ENCODE measurements at regions not wholly inside any gene's neighbourhood (a gene's known extent, or its start where the extent isn't known, plus 50 kb on each side); places are given as distances from the start of the nearest gene placed in this dataset.

DNA sequence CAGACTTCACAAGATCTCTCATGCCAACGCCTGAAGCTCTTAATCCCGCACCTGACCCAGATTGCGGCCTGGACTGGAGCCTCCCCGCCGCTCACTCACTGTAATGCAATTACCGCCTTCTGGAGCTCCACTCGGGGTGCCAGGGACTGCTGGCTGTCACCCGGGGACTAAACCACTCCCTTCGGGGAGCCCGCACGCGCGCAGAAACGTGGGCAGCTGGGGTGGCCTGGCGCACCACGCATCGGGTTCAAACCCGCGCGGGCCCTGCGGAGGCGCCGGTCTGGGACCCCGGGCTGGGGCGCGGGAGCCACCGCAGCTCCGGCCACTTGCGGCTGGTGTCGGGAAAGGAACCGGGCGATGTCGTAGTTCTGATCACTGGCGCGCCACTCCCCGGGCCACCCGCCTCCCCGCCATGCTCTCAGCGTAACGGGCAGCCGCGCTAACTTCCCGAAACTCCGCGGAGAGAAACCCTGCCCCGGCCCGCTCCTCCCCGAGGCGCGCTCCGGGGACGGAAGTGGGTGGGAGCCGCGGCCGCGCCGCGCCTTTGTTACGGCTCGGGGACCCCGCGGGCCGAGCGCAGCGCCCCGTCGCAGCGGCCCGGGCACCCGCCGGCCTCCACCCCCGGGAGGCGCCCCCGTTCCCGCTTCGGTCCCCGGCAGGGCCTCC, 100.3 kb upstream of the SVIL start:
- POLR2A ChIA-PET, result interaction anchor here (0.8 to 1.0 kb wide), 3 partner anchors 106 to 131 kb away, joined by 3 to 6 read pairs (median 3); no protein-coding TSS in a partner anchor
- peak overlapping the region; percentile 62 for H3K27ac Mint-ChIP-seq (ENCODE audit: unreplicated experiment)
- intact Hi-C loops (cut with micrococcal nuclease; ENCODE audit: unreplicated experiment), result loop anchor here (1.0 to 5.0 kb wide), 6 partner anchors 10 to 267 kb away; no protein-coding TSS in a partner anchor
- H3K27me3 ChIP-seq (replicated peaks; ENCODE audit: control insufficient read depth, insufficient read depth, low read length), result no peaks in the 10 kb centered on the region
- peak; percentile 54 to 75 for DNase-seq
- peaks cover 9% of the 10 kb centered on the region for H3K36me3 Mint-ChIP-seq (ENCODE audit: insufficient read depth, unreplicated experiment)
- H3K36me3 ChIP-seq (ENCODE audit: control insufficient read depth, insufficient read depth, low read length), result no peaks in the 10 kb centered on the region
- H3K4me3 Mint-ChIP-seq (ENCODE audit: unreplicated experiment), result peak overlapping the region; percentile 91
- peaks cover 21% of the 10 kb centered on the region for H3K4me1 Mint-ChIP-seq (ENCODE audit: low read depth, unreplicated experiment)
- H3K9me3 ChIP-seq, result no peaks in the 10 kb centered on the region
- TF ChIP-seq, protein P1, sequence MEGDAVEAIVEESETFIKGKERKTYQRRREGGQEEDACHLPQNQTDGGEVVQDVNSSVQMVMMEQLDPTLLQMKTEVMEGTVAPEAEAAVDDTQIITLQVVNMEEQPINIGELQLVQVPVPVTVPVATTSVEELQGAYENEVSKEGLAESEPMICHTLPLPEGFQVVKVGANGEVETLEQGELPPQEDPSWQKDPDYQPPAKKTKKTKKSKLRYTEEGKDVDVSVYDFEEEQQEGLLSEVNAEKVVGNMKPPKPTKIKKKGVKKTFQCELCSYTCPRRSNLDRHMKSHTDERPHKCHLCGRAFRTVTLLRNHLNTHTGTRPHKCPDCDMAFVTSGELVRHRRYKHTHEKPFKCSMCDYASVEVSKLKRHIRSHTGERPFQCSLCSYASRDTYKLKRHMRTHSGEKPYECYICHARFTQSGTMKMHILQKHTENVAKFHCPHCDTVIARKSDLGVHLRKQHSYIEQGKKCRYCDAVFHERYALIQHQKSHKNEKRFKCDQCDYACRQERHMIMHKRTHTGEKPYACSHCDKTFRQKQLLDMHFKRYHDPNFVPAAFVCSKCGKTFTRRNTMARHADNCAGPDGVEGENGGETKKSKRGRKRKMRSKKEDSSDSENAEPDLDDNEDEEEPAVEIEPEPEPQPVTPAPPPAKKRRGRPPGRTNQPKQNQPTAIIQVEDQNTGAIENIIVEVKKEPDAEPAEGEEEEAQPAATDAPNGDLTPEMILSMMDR (IDR thresholded peaks at IDR 0.05; ENCODE audit: insufficient read depth in 1 of 2, low read depth in 1 of 2, low read length in 1 of 2, severe bottlenecking in 1 of 2, unreplicated experiment in 1 of 2), result no peak
- H3K27me3 Mint-ChIP-seq (ENCODE audit: insufficient read depth, unreplicated experiment), result no peaks in the 10 kb centered on the region
- no TSS peak for BruUV-seq (replicated peaks)
- H3K4me1 ChIP-seq, result peaks cover 30% of the 10 kb centered on the region
- no peaks in the 10 kb centered on the region for H3K9me3 Mint-ChIP-seq (ENCODE audit: unreplicated experiment)
- peak overlapping the region; percentile 75 for H3K4me3 ChIP-seq (ENCODE audit: low read depth, low read length)
- CTCF ChIA-PET, result interaction anchor here (0.8 to 1.8 kb wide), 4 partner anchors 26 to 222 kb away, joined by 3 to 6 read pairs (median 4); partner anchors contain the start of gene SVIL

DNA sequence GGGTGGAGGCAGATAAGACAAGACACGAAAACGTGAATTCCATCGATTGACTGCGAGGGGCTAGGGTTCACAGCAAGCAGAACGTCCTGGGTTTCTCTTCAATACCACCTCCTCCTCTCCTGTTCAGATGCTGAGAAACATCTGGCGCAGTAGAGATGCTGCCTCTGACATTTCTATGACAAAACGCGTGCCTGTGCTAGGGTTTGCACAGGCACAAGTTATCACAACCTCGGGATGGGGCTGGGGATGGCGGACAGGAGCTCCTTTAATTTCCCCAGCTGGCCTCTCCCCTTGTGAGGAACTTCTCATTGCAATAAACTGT, 99.8 kb upstream of the SVIL start:
- Histone ChIP-seq H3K4me1 (peaks cover 30% of the 10 kb centered on the region), H3K27me3 (replicated peaks; ENCODE audit: control insufficient read depth, insufficient read depth, low read length) (no peaks in the 10 kb centered on the region), H3K4me3 (ENCODE audit: low read depth, low read length) (peak overlapping the region; percentile 75), H3K9me3 (no peaks in the 10 kb centered on the region), H3K36me3 (ENCODE audit: control insufficient read depth, insufficient read depth, low read length) (no peaks in the 10 kb centered on the region)
- Mint-ChIP-seq H3K27ac (ENCODE audit: unreplicated experiment) (peak overlapping the region; percentile 18), H3K27me3 (ENCODE audit: insufficient read depth, unreplicated experiment) (no peaks in the 10 kb centered on the region), H3K36me3 (ENCODE audit: insufficient read depth, unreplicated experiment) (peaks cover 14% of the 10 kb centered on the region), H3K9me3 (ENCODE audit: unreplicated experiment) (no peaks in the 10 kb centered on the region), H3K4me1 (ENCODE audit: low read depth, unreplicated experiment) (peaks cover 21% of the 10 kb centered on the region), H3K4me3 (ENCODE audit: unreplicated experiment) (peak overlapping the region; percentile 91)
- intact Hi-C loops (cut with micrococcal nuclease; ENCODE audit: unreplicated experiment), result loop anchor here (1.0 to 2.0 kb wide), 2 partner anchors 9 to 200 kb away; no protein-coding TSS in a partner anchor
- no peak for DNase-seq
- POLR2A ChIA-PET, result interaction anchor here (0.8 to 1.0 kb wide), 3 partner anchors 106 to 132 kb away, joined by 3 to 6 read pairs (median 3); no protein-coding TSS in a partner anchor
- no TSS peak for BruUV-seq (replicated peaks)
- TF ChIP-seq, protein P1 (IDR thresholded peaks at IDR 0.05; ENCODE audit: insufficient read depth in 1 of 2, low read depth in 1 of 2, low read length in 1 of 2, severe bottlenecking in 1 of 2, unreplicated experiment in 1 of 2), result no peak
- CTCF ChIA-PET, result interaction anchor here (0.8 to 1.8 kb wide), 3 partner anchors 26 to 222 kb away, joined by 3 to 6 read pairs (median 4); no protein-coding TSS in a partner anchor

DNA sequence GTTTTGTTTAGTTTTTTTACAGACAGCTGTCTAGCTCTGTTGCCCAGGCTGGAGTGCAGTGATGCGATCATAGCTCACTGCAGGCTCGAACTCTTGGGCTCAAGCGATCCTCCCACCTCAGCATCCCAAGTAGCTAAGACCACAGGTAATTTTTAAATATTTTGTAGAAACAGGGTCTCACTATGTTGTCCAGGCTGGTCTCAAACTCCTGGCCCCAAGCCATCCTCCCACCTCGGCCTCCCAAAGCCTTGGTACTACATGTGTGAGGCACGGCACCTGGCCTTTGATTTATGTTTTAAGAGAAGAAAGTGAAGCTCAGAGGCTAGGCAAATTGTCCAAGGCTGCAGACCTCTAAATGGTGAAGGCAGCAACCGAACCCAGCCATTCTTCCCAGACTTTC, 98.6 kb upstream of the SVIL start:
- Histone ChIP-seq H3K9me3 (no peaks in the 10 kb centered on the region), H3K36me3 (ENCODE audit: control insufficient read depth, insufficient read depth, low read length) (no peaks in the 10 kb centered on the region), H3K27me3 (replicated peaks; ENCODE audit: control insufficient read depth, insufficient read depth, low read length) (no peaks in the 10 kb centered on the region), H3K4me3 (ENCODE audit: low read depth, low read length) (no peak overlapping the region), H3K4me1 (peaks cover 35% of the 10 kb centered on the region)
- Mint-ChIP-seq H3K4me1 (ENCODE audit: low read depth, unreplicated experiment) (peaks cover 29% of the 10 kb centered on the region), H3K27me3 (ENCODE audit: insufficient read depth, unreplicated experiment) (no peaks in the 10 kb centered on the region), H3K27ac (ENCODE audit: unreplicated experiment) (no peak overlapping the region), H3K4me3 (ENCODE audit: unreplicated experiment) (no peak overlapping the region), H3K9me3 (ENCODE audit: unreplicated experiment) (no peaks in the 10 kb centered on the region), H3K36me3 (ENCODE audit: insufficient read depth, unreplicated experiment) (peaks cover 20% of the 10 kb centered on the region)
- intact Hi-C loops (cut with micrococcal nuclease; ENCODE audit: unreplicated experiment), result no loop called here
- POLR2A ChIA-PET, result interaction anchor here (0.5 kb wide), 1 partner anchor 115 kb away, joined by 4 read pairs; no protein-coding TSS in a partner anchor
- no peak for DNase-seq
- BruUV-seq (replicated peaks), result no TSS peak
- CTCF ChIA-PET, result interaction anchor here (0.7 kb wide), 3 partner anchors 102 to 1283 kb away, joined by 3 to 4 read pairs (median 4); no protein-coding TSS in a partner anchor
- TF ChIP-seq, protein P1 (IDR thresholded peaks at IDR 0.05; ENCODE audit: insufficient read depth in 1 of 2, low read depth in 1 of 2, low read length in 1 of 2, severe bottlenecking in 1 of 2, unreplicated experiment in 1 of 2), result no peak

Data from Caco-2 (cell line).